ENCODE measurements at regions not wholly inside any gene's neighbourhood (a gene's known extent, or its start where the extent isn't known, plus 50 kb on each side); places are given as distances from the start of the nearest gene placed in this dataset.
"Not testable (repeated sequence)": the region's sequence is repeated elsewhere in the genome, so short reads cannot be mapped to it uniquely, and the experiment has no call there.

DNA sequence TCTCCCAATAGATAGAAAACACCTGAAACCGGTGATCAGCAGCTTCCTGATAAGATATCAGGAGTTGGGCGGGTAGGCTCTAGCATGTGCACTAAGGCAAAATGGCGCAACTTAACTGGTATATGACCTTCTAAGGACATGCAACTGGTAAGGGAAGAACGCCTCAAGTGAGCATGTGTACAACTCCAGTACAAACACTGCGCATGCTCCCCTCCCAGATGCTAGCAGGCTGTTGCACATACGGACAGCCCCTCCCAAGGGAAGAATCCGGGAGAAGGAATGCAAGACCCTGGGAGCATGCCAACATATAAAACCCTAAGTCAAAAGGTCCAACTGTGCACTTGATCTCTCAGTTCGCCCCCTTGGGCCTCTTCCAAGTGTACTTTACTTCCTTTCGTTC, 110.8 kb downstream of the TSEN15 start:
- Mint-ChIP-seq H3K9me3 (no peaks in the 10 kb centered on the region), H3K27me3 (no peaks in the 10 kb centered on the region), H3K36me3 (no peaks in the 10 kb centered on the region), H3K4me3 (no peak overlapping the region), H3K4me1 (no peaks in the 10 kb centered on the region), H3K27ac (no peak overlapping the region)
- DNase-seq: no peak
- CTCF ChIA-PET: no interaction called here

DNA sequence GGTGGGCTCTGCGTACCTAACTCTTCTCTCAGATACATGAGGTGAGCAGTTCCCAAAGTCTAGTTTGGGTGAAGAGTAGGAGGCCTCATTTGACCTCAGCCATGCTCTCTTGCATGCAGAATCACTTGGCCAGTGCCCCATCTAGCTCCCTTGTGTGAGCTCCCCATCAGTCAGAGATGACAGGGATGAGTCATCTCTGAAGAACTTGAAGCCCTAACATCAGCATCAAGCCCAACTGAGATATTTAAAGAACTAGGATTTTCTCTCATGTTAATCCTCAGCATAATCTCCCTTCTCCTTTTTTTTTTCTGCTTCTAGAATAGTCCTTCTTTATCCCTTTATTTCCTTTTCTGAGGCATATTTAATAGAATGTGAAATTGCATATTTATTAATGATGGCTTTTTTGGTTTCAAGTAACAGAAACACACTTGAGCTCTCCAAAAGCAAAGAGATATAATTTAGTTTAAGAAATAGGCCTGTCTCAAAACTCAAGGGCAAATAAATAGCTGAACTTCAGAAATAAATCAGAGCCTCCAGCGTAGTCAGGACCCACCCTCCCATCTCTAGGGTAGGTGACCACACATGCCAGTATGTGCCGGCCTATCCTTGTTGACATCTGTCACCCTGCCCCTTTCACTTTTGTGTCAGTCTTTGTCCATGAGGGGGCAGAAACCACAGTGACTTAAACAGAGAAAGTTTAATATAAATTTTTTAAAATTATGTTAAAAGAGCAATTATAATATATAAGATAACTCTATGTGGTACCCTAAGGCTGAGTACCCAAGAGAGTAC, 112.3 kb downstream of the TSEN15 start:
- Mint-ChIP-seq H3K27me3 (no peaks in the 10 kb centered on the region), H3K4me1 (no peaks in the 10 kb centered on the region), H3K9me3 (no peaks in the 10 kb centered on the region), H3K4me3 (no peak overlapping the region), H3K27ac (no peak overlapping the region), H3K36me3 (no peaks in the 10 kb centered on the region)
- CTCF ChIA-PET: no interaction called here
- DNase-seq: no peak

DNA sequence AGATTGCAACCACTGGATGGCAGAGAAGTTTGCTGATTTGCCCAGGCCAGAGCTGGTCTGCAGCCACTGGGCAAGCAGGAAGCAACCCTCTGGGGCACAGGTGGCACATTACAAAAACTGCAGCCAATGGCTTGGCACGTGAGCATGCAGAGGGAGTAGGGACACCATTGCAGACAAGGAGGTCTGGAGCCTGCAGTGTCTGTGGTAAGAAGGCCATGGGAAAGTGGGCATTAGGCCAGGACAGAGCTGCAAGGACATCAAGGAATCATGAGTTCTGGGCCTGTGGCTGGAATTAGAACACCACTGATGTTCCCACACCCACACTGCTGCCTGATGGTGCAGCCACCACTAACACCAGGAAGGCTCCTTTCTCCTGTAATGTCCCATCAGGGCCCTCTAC, 113.0 kb downstream of the TSEN15 start:
- no peaks in the 10 kb centered on the region for H3K36me3 Mint-ChIP-seq
- no peaks in the 10 kb centered on the region for H3K4me1 Mint-ChIP-seq
- CTCF ChIA-PET: no interaction called here
- H3K9me3 Mint-ChIP-seq: no peaks in the 10 kb centered on the region
- DNase-seq: no peak
- H3K27me3 Mint-ChIP-seq: no peaks in the 10 kb centered on the region
- H3K4me3 Mint-ChIP-seq: no peak overlapping the region
- no peak overlapping the region for H3K27ac Mint-ChIP-seq

- H3K9me3 Mint-ChIP-seq: no peaks in the 10 kb centered on the region
- H3K36me3 Mint-ChIP-seq: no peaks in the 10 kb centered on the region
- CTCF ChIA-PET: interaction anchor here (0.7 kb wide), 2 partner anchors 40 to 41 kb away, joined by 3 read pairs; no protein-coding TSS in a partner anchor
- no peak overlapping the region for H3K4me3 Mint-ChIP-seq
- no peak for DNase-seq
- no peaks in the 10 kb centered on the region for H3K4me1 Mint-ChIP-seq
- no peaks in the 10 kb centered on the region for H3K27me3 Mint-ChIP-seq
- no peak overlapping the region for H3K27ac Mint-ChIP-seq
Measured at GRCh38 chr1:184166485-184166884, 115.0 kb downstream of the TSEN15 start.

DNA sequence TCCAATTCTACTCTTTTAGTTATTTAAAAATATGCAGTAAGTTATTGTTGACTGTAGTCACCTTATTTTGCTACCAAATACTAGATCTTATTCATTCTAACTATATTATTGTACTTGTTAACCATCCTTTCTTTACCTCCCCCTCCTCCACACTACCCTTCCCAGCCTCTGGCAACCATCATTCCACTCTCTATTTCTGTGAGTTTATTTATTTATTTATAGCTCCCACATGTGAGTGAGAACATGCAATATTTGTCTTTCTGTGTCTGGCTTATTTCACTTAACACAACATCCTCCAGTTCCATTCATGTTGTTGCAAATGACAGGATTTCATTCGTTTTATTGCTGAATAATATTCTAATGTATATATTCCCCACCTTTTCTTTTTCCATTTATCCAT, 115.8 kb downstream of the TSEN15 start:
- Mint-ChIP-seq H3K36me3 (no peaks in the 10 kb centered on the region), H3K4me1 (no peaks in the 10 kb centered on the region), H3K27ac (no peak overlapping the region), H3K27me3 (no peaks in the 10 kb centered on the region), H3K9me3 (no peaks in the 10 kb centered on the region), H3K4me3 (no peak overlapping the region)
- DNase-seq: no peak
- CTCF ChIA-PET: interaction anchor here (0.6 to 0.7 kb wide), 3 partner anchors 39 to 215 kb away, joined by 3 to 4 read pairs (median 3); no protein-coding TSS in a partner anchor

DNA sequence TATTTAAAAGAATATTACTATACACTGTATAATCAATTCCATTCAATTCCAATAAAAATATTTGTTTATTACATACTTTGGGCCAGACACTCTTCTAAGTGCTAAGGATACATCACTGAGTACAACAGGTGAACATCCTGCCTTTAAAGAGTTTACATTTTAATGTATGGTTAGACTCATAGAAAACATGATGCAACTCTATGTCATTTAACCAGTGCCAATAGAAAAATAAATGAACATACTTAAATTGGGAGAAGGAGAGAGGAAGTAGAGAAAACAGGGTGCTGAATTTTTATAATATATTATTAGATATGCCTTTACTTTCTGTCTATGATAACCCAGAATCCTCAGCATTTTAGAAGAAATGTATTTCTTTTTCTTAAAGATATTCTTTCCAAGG, 119.2 kb downstream of the TSEN15 start:
- no peak overlapping the region for H3K27ac Mint-ChIP-seq
- no peaks in the 10 kb centered on the region for H3K9me3 Mint-ChIP-seq
- H3K36me3 Mint-ChIP-seq: no peaks in the 10 kb centered on the region

DNA sequence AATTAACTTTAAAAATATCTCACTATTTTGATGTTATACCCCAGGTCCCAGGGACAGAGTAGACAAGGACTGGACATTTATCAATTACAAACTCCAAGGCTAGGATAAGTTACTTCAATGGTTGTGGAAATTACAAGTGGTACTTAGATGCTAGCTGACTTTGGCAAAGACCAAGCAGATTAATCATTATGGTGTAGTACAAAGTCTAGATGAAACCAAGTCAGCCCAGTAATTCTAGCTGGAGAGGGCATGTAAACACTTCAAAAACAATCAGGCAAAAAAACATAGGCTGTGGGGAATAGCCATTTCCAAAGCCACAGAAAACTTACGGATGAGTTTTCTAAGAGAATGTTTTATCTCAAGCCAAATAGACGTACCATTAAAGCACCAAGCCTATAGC, 124.5 kb downstream of the TSEN15 start:
- H3K9me3 Mint-ChIP-seq: no peaks in the 10 kb centered on the region
- no peaks in the 10 kb centered on the region for H3K36me3 Mint-ChIP-seq
- no peaks in the 10 kb centered on the region for H3K4me1 Mint-ChIP-seq
- no peak overlapping the region for H3K27ac Mint-ChIP-seq
- no peak overlapping the region for H3K4me3 Mint-ChIP-seq
- CTCF ChIA-PET: no interaction called here
- DNase-seq: no peak
- no peaks in the 10 kb centered on the region for H3K27me3 Mint-ChIP-seq

More for the DNA sequence above, 119.2 kb downstream of the TSEN15 start:
- CTCF ChIA-PET: no interaction called here
- no peak for DNase-seq
- H3K27me3 Mint-ChIP-seq: no peaks in the 10 kb centered on the region
- no peaks in the 10 kb centered on the region for H3K4me1 Mint-ChIP-seq
- H3K4me3 Mint-ChIP-seq: no peak overlapping the region

- H3K4me1 Mint-ChIP-seq: no peaks in the 10 kb centered on the region
- no peaks in the 10 kb centered on the region for H3K27me3 Mint-ChIP-seq
- H3K36me3 Mint-ChIP-seq: no peaks in the 10 kb centered on the region
- CTCF ChIA-PET: no interaction called here
- DNase-seq: no peak
- H3K27ac Mint-ChIP-seq: no peak overlapping the region
- no peak overlapping the region for H3K4me3 Mint-ChIP-seq
- H3K9me3 Mint-ChIP-seq: no peaks in the 10 kb centered on the region
Measured at GRCh38 chr1:184181044-184181443, 129.5 kb downstream of the TSEN15 start.

DNA sequence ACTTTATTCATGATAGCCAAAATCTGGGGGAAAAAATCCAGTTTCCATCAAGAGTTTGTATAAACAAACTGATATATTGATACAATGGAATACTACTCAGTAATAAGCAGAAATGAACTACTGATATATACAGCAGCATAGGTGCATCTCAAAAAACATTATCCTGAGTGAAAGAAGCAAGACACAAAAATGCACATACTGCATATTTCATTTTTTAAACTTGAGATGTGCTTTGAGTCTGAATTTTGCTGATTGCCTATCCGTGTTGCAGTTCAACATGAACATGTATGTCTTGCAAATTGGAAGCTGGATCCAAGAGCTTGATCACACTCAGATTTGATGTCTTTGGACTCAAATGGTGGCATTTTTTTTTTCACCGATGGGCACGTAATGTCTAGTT, 132.4 kb downstream of the TSEN15 start:
- Mint-ChIP-seq H3K27ac (no peak overlapping the region), H3K4me1 (no peaks in the 10 kb centered on the region), H3K9me3 (no peaks in the 10 kb centered on the region), H3K4me3 (no peak overlapping the region), H3K27me3 (no peaks in the 10 kb centered on the region), H3K36me3 (no peaks in the 10 kb centered on the region)
- DNase-seq: no peak
- CTCF ChIA-PET: no interaction called here

DNA sequence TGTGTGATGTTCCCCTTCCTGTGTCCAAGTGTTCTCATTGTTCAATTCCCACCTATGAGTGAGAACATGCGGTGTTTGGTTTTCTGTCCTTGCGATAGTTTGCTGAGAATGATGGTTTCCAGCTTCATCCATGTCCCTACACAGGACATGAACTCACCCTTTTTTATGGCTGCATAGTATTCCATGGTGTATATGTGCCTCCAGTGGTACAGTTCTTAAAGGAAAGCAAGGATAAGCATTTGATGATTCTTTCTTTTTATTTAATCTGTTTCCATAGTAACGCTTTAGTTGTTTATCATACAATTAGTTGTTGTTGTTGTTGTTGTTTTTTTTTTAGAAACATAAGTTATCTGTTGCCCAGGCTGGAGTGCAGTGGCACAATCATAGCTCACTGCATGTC, 133.1 kb downstream of the TSEN15 start:
- CTCF ChIA-PET, DNase-seq, H3K36me3 Mint-ChIP-seq, H3K9me3 Mint-ChIP-seq, H3K4me3 Mint-ChIP-seq, H3K4me1 Mint-ChIP-seq, H3K27ac Mint-ChIP-seq, H3K27me3 Mint-ChIP-seq: not testable (repeated sequence)

DNA sequence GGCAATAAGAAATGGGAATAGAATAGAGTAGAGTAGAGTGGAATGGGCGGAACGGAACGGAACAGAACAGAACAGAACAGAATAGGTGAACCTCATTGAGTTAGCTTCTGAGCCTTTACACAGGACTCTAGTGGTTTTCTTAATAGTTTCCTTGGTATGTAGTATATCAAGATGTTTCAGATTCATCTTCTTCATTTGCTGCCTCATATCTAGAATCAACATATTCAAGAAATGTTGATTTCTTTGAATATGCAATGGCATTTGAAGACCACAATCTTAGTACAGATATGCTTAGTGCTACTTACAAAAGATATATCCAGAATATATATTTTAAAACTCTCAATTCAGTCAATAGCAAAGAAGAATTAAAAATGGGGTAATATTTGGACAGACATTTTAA, 133.8 kb downstream of the TSEN15 start:
- H3K27me3 Mint-ChIP-seq: no peaks in the 10 kb centered on the region
- H3K9me3 Mint-ChIP-seq: no peaks in the 10 kb centered on the region
- CTCF ChIA-PET: no interaction called here

GRCh38 chr1:184186167-184186566, 134.6 kb downstream of the TSEN15 start:
- Mint-ChIP-seq H3K4me1 (no peaks in the 10 kb centered on the region), H3K36me3 (no peaks in the 10 kb centered on the region), H3K27me3 (no peaks in the 10 kb centered on the region), H3K9me3 (no peaks in the 10 kb centered on the region), H3K4me3 (no peak overlapping the region), H3K27ac (no peak overlapping the region)
- CTCF ChIA-PET: no interaction called here
- DNase-seq: no peak

More for the DNA sequence above, 133.8 kb downstream of the TSEN15 start:
- Mint-ChIP-seq H3K27ac (no peak overlapping the region), H3K4me1 (no peaks in the 10 kb centered on the region), H3K4me3 (no peak overlapping the region), H3K36me3 (no peaks in the 10 kb centered on the region)
- no peak for DNase-seq

DNA sequence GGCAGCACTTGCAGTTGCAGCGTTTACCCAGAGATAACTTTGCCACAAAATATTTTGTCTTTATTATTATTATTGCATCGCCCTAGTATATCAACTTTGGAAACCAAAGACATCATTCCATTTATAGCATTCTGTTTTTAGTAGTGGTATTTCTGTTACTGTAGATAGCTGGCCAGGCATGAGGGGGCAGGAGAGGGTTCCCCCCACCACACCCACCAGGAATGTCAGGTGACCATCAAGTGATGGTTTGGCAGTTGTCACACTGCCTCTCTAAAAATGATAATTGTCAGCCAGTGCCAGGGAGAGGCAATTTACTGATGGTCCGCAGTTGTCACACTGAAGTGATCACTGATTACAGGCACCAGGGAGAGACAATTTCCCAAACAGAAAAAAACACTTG, 135.6 kb downstream of the TSEN15 start:
- CTCF ChIA-PET: no interaction called here
- no peak for DNase-seq
- Mint-ChIP-seq H3K27me3 (no peaks in the 10 kb centered on the region), H3K4me1 (no peaks in the 10 kb centered on the region), H3K4me3 (no peak overlapping the region), H3K27ac (no peak overlapping the region), H3K36me3 (no peaks in the 10 kb centered on the region), H3K9me3 (no peaks in the 10 kb centered on the region)

DNA sequence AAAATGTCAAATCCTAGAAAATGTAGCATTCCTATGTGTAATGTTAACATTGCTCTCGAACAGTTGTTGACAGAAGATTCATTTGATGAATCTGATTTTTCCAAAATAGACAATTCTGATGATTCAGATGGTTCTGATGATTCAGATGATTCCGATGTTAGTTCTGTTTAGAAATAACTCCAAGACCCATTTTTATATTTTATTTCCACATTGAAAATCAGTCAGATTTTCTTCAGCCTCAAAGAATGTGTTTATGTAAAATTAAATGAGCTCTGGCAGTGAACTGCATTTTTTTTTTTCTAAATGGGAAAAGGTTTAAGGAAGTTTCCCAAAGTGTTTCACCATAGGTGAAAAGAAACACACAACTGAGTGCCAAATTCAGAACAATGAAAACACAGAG, 136.5 kb downstream of the TSEN15 start:
- Mint-ChIP-seq H3K27ac (no peak overlapping the region), H3K4me3 (no peak overlapping the region), H3K4me1 (no peaks in the 10 kb centered on the region), H3K9me3 (no peaks in the 10 kb centered on the region), H3K36me3 (no peaks in the 10 kb centered on the region), H3K27me3 (peaks cover under 1% of the 10 kb centered on the region)
- no peak for DNase-seq
- CTCF ChIA-PET: interaction anchor here (0.6 kb wide), 1 partner anchor 26 kb away, joined by 3 read pairs; no protein-coding TSS in a partner anchor

- CTCF ChIA-PET: interaction anchor here (0.6 kb wide), 1 partner anchor 9 kb away, joined by 3 read pairs; no protein-coding TSS in a partner anchor
- peaks cover 9% of the 10 kb centered on the region for H3K27me3 Mint-ChIP-seq
- no peak overlapping the region for H3K27ac Mint-ChIP-seq
- H3K36me3 Mint-ChIP-seq: no peaks in the 10 kb centered on the region
- H3K4me3 Mint-ChIP-seq: no peak overlapping the region
- no peaks in the 10 kb centered on the region for H3K9me3 Mint-ChIP-seq
- H3K4me1 Mint-ChIP-seq: no peaks in the 10 kb centered on the region
- DNase-seq: no peak
Measured at GRCh38 chr1:184189361-184189760, 137.8 kb downstream of the TSEN15 start.
